Prostate gland (tissue), 2 donors: ENCODE measurements at regions not wholly inside any gene's neighbourhood (a gene's known extent, or its start where the extent isn't known, plus 50 kb on each side); places are given as distances from the start of the nearest gene placed in this dataset.

Source experiments
- DNase-seq: peaks from one replicate; pipeline ENCODE4 v3.0.0-alpha.2; 2019; ENCODE audit warnings: low spot score
- H3K27ac ChIP-seq, 2 donors: fragments of 200-600 bp; sonication (generic); 2 replicates each; pipeline ENCODE4 v1.5.1; 2017 to 2019
- H3K27me3 ChIP-seq: fragments of 200-600 bp; sonication (generic); replicated peaks from 2 replicates; pipeline ENCODE4 v1.5.1; 2019; ENCODE audit not compliant: insufficient read depth
- H3K36me3 ChIP-seq, 2 donors: fragments of 200-600 bp; sonication (generic); 1 replicate in 1 of 2; 2 replicates in 1 of 2; pipeline versions ENCODE4 v1.5.1 to v1.8.1; 2017 to 2019
- H3K4me1 ChIP-seq: fragments of 200-600 bp; sonication (generic); replicated peaks from 2 replicates; pipeline ENCODE4 v1.5.1; 2019
- H3K4me3 ChIP-seq, 2 donors: fragments of 200-600 bp; sonication (generic); 2 replicates each; pipeline ENCODE4 v1.5.1; 2017 to 2019
- H3K9me3 ChIP-seq: fragments of 200-600 bp; sonication (generic); 2 replicates; pipeline ENCODE4 v1.5.1; 2017
- POLR2A ChIP-seq: fragments of 450-650 bp; IDR thresholded peaks from one replicate; pipeline ENCODE4 v1.6.1; 2016; ENCODE audit warnings: antibody characterized with exemption, mild to moderate bottlenecking
- POLR2AphosphoS5 ChIP-seq: sonication (generic); formaldehyde crosslinking; IDR thresholded peaks from one replicate; pipeline ENCODE4 v1.6.1; 2017; ENCODE audit warnings: antibody characterized with exemption
- WGBS: methylation state at CpG from one replicate; pipeline ENCODE4 v1.1.5; 2018; 5-methylcytosine and 5-hydroxymethylcytosine counted together
- intact Hi-C: fragments of 100-400 bp; cut with DNase I; formaldehyde crosslinking; loops from one replicate; pipeline ENCODE4 v1.14.2; 2022
- TF ChIP-seq, protein P1 (sequence below), 4 experiments: fragments of 200-600 bp in 2 of 4; fragments of 450-650 bp in 2 of 4; sonication (generic) in 2 of 4; IDR thresholded peaks; 1 replicate in 3 of 4; 2 replicates in 1 of 4; pipeline ENCODE4 v1.5.1; 2016 to 2019; ENCODE audit warnings: antibody characterized with exemption in 4 of 4, mild to moderate bottlenecking in 2 of 4, moderate library complexity in 2 of 4

DNA sequence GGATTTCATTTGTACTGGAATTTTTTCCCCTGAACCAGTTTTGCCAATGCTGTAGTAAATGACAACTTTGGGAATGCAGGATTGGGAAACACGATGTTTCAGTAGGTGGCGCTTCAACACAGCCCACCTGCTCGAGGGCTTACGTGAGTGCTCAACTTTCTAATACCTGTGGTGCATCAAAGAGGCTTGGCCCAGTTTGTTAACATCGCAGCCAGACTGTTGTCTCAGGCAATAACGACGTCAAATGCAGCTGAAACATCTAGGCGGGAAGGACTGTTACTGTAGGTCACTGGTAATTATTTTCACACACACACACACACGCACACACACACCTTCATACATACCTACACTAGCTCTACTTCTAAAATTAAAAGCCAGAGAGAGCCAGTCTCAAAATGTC, 815.5 kb upstream of the SLC35B3 start:
- Histone ChIP-seq H3K4me3 (no peak overlapping the region), H3K27me3 (no peaks in the 10 kb centered on the region), H3K9me3 (no peaks in the 10 kb centered on the region), H3K27ac (no peak overlapping the region), H3K36me3 (no peaks in the 10 kb centered on the region), H3K4me1 (no peaks in the 10 kb centered on the region)
- intact Hi-C loops = no loop called here
- WGBS = 11% methylated on average over 9 of the region's 9 CpGs
- peak; percentile 57 for DNase-seq
- TF ChIP-seq POLR2AphosphoS5 (peak; percentile 23), POLR2A (no peak)
- TF ChIP-seq, protein P1, sequence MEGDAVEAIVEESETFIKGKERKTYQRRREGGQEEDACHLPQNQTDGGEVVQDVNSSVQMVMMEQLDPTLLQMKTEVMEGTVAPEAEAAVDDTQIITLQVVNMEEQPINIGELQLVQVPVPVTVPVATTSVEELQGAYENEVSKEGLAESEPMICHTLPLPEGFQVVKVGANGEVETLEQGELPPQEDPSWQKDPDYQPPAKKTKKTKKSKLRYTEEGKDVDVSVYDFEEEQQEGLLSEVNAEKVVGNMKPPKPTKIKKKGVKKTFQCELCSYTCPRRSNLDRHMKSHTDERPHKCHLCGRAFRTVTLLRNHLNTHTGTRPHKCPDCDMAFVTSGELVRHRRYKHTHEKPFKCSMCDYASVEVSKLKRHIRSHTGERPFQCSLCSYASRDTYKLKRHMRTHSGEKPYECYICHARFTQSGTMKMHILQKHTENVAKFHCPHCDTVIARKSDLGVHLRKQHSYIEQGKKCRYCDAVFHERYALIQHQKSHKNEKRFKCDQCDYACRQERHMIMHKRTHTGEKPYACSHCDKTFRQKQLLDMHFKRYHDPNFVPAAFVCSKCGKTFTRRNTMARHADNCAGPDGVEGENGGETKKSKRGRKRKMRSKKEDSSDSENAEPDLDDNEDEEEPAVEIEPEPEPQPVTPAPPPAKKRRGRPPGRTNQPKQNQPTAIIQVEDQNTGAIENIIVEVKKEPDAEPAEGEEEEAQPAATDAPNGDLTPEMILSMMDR (IDR thresholded peaks at IDR 0.05) = peak in 3 of 4 experiments; percentile 43 to 56 (median 53)

DNA sequence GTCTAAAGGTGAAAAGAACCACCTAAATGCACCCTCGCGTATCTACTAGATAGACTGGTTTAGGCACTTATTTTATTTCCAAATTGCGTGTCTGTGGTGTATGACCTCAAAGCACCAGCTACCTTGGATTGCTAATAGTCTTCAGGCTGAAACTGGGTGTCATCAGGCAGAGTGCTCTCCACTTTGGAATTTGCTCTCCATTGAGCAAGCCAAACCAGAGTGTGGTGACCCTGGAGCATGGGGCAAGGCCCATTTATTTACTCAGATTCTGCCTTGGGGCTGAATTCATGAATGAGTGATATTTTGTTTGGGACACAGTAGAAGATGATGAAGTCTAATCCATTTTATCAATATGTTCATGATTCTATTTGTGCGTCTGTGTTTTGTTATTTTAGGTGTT, 812.8 kb upstream of the SLC35B3 start:
- no peak for TF ChIP-seq POLR2AphosphoS5
- TF ChIP-seq, protein P1 (IDR thresholded peaks at IDR 0.05) = no peak
- no peak for TF ChIP-seq POLR2A
- intact Hi-C loops = no loop called here
- no peak overlapping the region for H3K4me3 ChIP-seq
- no peaks in the 10 kb centered on the region for H3K9me3 ChIP-seq
- H3K27me3 ChIP-seq = no peaks in the 10 kb centered on the region
- peaks cover 2% of the 10 kb centered on the region for H3K4me1 ChIP-seq
- no peaks in the 10 kb centered on the region for H3K36me3 ChIP-seq
- no peak for DNase-seq
- no peak overlapping the region for H3K27ac ChIP-seq
- 95% methylated on average over 4 of the region's 4 CpGs for WGBS

DNA sequence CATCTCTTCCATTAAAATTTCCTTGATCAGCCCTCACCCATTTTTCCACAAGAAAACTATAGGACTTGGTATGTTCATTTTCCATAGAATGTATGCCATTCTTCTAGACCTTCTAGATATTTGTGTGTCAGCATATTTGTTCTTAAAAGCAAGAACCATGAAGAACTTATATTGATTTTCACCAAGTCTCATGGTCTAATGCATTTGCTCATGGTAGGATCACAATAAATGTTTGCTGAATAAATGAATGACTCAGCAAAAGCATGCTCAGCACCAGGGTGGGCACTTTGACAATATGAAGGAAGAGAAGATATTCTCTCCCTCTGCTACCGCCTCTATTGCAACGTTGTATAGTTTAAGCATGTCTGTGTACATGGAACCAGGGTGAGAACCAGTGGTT, 805.5 kb upstream of the SLC35B3 start:
- intact Hi-C loops = no loop called here
- Histone ChIP-seq H3K36me3 (no peaks in the 10 kb centered on the region), H3K4me3 (no peak overlapping the region), H3K27me3 (no peaks in the 10 kb centered on the region), H3K4me1 (peaks cover 3% of the 10 kb centered on the region), H3K27ac (no peak overlapping the region), H3K9me3 (no peaks in the 10 kb centered on the region)
- TF ChIP-seq, protein P1 (IDR thresholded peaks at IDR 0.05) = no peak
- no peak for TF ChIP-seq POLR2A
- no peak for TF ChIP-seq POLR2AphosphoS5
- DNase-seq = no peak
- WGBS = 96% methylated on average over 2 of the region's 2 CpGs

DNA sequence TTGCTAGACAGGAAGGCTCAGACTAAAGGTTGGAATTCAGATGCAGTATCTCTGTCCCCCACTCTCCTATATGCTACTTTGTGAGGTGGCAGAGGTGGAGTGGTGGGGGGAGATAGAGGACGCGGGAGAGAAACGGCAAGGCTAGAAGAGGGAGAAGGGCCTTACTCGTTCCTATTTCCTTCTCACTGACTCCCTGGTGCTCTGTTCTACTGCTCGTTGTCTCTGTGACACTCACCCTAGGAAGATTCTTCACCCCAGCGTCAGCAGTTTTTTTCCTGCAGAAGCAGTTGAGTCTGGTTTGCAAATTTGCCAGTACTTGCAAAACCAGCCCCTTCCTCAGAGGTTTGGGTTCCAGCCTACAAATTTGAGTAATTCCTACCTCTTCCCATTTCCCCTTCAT, 801.1 kb upstream of the SLC35B3 start:
- Histone ChIP-seq H3K27ac (no peak overlapping the region), H3K4me1 (no peaks in the 10 kb centered on the region), H3K9me3 (no peaks in the 10 kb centered on the region), H3K4me3 (no peak overlapping the region), H3K27me3 (no peaks in the 10 kb centered on the region), H3K36me3 (no peaks in the 10 kb centered on the region)
- 68% methylated on average over 6 of the region's 6 CpGs for WGBS
- intact Hi-C loops = no loop called here
- no peak for DNase-seq
- TF ChIP-seq POLR2A (no peak), POLR2AphosphoS5 (no peak)
- TF ChIP-seq, protein P1 (IDR thresholded peaks at IDR 0.05) = no peak

DNA sequence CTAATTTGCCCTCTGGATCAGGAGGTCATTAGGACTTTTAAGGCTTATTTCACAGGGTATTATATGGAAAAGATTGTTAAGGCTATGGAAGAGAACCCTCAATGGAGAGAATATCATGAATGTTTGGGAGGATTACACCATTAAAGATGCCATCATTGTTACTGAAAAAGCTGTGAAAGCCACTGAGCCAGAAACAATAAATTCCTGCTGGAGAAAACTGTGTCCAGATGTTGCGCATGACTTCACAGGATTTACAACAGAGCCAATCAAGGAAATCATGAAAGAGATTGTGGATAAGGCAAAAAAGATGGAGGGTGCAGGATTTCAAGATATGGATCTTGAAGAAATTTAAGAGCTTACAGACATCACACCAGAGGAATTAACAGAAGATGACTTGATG, 798.3 kb upstream of the SLC35B3 start:
- H3K4me1 ChIP-seq = no peaks in the 10 kb centered on the region
- intact Hi-C loops = no loop called here

More for the DNA sequence above, 798.3 kb upstream of the SLC35B3 start:
- Histone ChIP-seq H3K27me3 (no peaks in the 10 kb centered on the region), H3K27ac (no peak overlapping the region), H3K9me3 (no peaks in the 10 kb centered on the region), H3K36me3 (no peaks in the 10 kb centered on the region), H3K4me3 (no peak overlapping the region)
- no peak for DNase-seq
- no peak for TF ChIP-seq POLR2AphosphoS5
- TF ChIP-seq, protein P1 (IDR thresholded peaks at IDR 0.05) = no peak
- TF ChIP-seq POLR2A = no peak
- 69% methylated on average over 1 of the region's 1 CpG for WGBS
